ENCODE measurements at regions not wholly inside any gene's neighbourhood (a gene's known extent, or its start where the extent isn't known, plus 50 kb on each side); places are given as distances from the start of the nearest gene placed in this dataset.
A peak's percentile ranks its signal among the peaks of the same experiment; 100 is the strongest.

DNA sequence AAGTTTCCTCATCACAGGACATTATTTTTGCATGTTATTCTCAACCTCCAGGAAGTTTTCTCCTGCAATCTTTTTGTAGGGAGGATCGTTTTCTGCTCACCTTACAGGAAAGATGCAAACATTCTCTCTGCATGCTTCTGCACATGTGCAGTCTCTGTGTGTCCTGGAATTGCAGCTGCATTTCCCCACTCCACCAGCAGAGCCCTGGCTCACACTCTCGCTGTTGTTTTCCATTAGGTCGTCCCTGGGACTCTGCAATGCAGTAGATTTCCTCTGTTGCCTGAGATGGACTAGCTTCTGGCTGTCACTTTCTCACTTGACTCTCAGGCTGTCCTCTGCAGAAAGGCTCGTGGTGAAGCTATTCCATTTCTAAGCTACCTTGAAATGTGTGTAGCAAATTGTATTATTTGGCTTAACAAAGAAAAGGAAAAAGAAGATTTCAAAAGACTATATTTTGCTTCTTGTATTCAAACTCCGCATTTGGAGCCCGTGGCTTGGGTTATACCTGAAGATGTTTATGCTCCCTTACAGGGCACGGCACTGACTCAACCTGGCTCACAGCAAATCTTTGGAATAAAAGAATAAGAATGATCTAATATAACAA is 346.7 kb downstream of the RAD51AP2 start:
- peak; percentile 27 to 60 for DNase-seq
- no peaks in the 10 kb centered on the region for H3K36me3 ChIP-seq
- TF ChIP-seq, protein P1, sequence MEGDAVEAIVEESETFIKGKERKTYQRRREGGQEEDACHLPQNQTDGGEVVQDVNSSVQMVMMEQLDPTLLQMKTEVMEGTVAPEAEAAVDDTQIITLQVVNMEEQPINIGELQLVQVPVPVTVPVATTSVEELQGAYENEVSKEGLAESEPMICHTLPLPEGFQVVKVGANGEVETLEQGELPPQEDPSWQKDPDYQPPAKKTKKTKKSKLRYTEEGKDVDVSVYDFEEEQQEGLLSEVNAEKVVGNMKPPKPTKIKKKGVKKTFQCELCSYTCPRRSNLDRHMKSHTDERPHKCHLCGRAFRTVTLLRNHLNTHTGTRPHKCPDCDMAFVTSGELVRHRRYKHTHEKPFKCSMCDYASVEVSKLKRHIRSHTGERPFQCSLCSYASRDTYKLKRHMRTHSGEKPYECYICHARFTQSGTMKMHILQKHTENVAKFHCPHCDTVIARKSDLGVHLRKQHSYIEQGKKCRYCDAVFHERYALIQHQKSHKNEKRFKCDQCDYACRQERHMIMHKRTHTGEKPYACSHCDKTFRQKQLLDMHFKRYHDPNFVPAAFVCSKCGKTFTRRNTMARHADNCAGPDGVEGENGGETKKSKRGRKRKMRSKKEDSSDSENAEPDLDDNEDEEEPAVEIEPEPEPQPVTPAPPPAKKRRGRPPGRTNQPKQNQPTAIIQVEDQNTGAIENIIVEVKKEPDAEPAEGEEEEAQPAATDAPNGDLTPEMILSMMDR (IDR thresholded peaks at IDR 0.05): peak in 5 of 7 experiments; percentile 18 to 50 (median 42)
- no peak for TF ChIP-seq POLR2AphosphoS5 (IDR thresholded peaks at IDR 0.05)
- no peak overlapping the region for H3K27ac ChIP-seq
- no peak overlapping the region for H3K4me3 ChIP-seq
- H3K27me3 ChIP-seq: no peaks in the 10 kb centered on the region
- H3K4me1 ChIP-seq: no peaks in the 10 kb centered on the region
- 43 to 46% (median 44%) methylated on average over 7 of the region's 7 CpGs for WGBS, 5 donors
- intact Hi-C loops (cut with DNase I; ENCODE audit: low total_unique reads): no loop called here
- H3K9me3 ChIP-seq: no peaks in the 10 kb centered on the region

GRCh38 chr2:17166506-17166905 is 351.7 kb downstream of the RAD51AP2 start:
- no peak overlapping the region for H3K4me3 ChIP-seq
- intact Hi-C loops (cut with DNase I; ENCODE audit: low total_unique reads): no loop called here
- no peaks in the 10 kb centered on the region for H3K4me1 ChIP-seq
- H3K9me3 ChIP-seq: no peaks in the 10 kb centered on the region
- DNase-seq: peak in 1 of 2 donors; percentile 37
- H3K27me3 ChIP-seq: no peaks in the 10 kb centered on the region
- TF ChIP-seq, protein P1 (IDR thresholded peaks at IDR 0.05): no peak
- TF ChIP-seq POLR2A (IDR thresholded peaks at IDR 0.05) (no peak), EP300 (IDR thresholded peaks at IDR 0.05) (no peak), POLR2AphosphoS5 (IDR thresholded peaks at IDR 0.05) (no peak)
- WGBS, 5 donors: 72 to 82% (median 76%) methylated on average over 4 of the region's 4 CpGs
- H3K27ac ChIP-seq: no peak overlapping the region
- H3K36me3 ChIP-seq: no peaks in the 10 kb centered on the region

DNA sequence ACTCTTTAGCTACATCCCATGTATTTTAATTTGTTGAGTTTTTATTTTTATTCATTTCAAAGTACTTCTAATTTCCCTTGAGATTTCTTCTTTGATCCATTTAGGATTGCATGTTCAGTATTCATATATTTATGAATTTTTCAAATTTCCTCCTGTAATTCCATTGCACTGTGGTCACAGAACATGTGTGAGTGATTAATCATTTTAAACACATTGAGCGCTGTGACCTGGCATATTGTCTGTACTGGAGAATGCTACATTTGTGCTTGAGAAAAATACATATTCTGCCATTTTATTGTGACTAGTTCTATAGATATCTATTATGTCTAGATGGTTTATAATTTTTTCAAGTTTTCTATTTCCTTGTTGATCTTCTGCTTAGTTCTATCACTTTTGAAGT is 353.7 kb downstream of the RAD51AP2 start:
- TF ChIP-seq, protein P1 (IDR thresholded peaks at IDR 0.05): no peak
- no peak for TF ChIP-seq EP300 (IDR thresholded peaks at IDR 0.05)
- no peak for TF ChIP-seq POLR2AphosphoS5 (IDR thresholded peaks at IDR 0.05)
- no peak for TF ChIP-seq POLR2A (IDR thresholded peaks at IDR 0.05)
- Histone ChIP-seq H3K36me3 (no peaks in the 10 kb centered on the region), H3K9me3 (no peaks in the 10 kb centered on the region), H3K27me3 (no peaks in the 10 kb centered on the region), H3K4me3 (no peak overlapping the region), H3K4me1 (no peaks in the 10 kb centered on the region), H3K27ac (no peak overlapping the region)
- DNase-seq: no peak
- intact Hi-C loops (cut with DNase I; ENCODE audit: low total_unique reads): no loop called here
- 66 to 100% (median 95%) methylated on average over 1 of the region's 1 CpG for WGBS, 5 donors

GRCh38 chr2:17163638-17164037 is 354.6 kb downstream of the RAD51AP2 start:
- WGBS, 5 donors: 63 to 79% (median 66%) methylated on average over 2 of the region's 2 CpGs
- Histone ChIP-seq H3K27ac (no peak overlapping the region), H3K27me3 (no peaks in the 10 kb centered on the region), H3K4me3 (no peak overlapping the region), H3K4me1 (no peaks in the 10 kb centered on the region), H3K9me3 (no peaks in the 10 kb centered on the region), H3K36me3 (no peaks in the 10 kb centered on the region)
- TF ChIP-seq POLR2AphosphoS5 (IDR thresholded peaks at IDR 0.05): no peak
- TF ChIP-seq, protein P1 (IDR thresholded peaks at IDR 0.05): no peak
- no peak for TF ChIP-seq POLR2A (IDR thresholded peaks at IDR 0.05)
- no peak for TF ChIP-seq EP300 (IDR thresholded peaks at IDR 0.05)
- DNase-seq: no peak
- intact Hi-C loops (cut with DNase I; ENCODE audit: low total_unique reads): no loop called here

All from stomach (tissue), 8 donors.